ENCODE measurements at regions not wholly inside any gene's neighbourhood (a gene's known extent, or its start where the extent isn't known, plus 50 kb on each side); places are given as distances from the start of the nearest gene placed in this dataset.

- FAIRE-seq = no peak
- ATAC-seq = no peak
- CTCF ChIA-PET = no interaction called here
- Histone ChIP-seq H3K27ac (no peak overlapping the region), H3K4me2 (no peak overlapping the region), H3K9me3 (peaks cover 6% of the 10 kb centered on the region; the same call in 1 of the 3 replicates), H3K4me1 (no peaks in the 10 kb centered on the region), H3K4me3 (no peak overlapping the region)
- 86% methylated on average over 1 of the region's 1 CpG for WGBS (ENCODE audit: missing lambda C conversion rate)
- POLR2A ChIA-PET = no interaction called here
- TF ChIP-seq PHF8 (IDR thresholded peaks at IDR 0.05; ENCODE audit: borderline replicate concordance, low read depth) (no peak), ESRRA (IDR thresholded peaks at IDR 0.05; ENCODE audit: borderline replicate concordance, low read length) (no peak), RNF2 (IDR thresholded peaks at IDR 0.05; ENCODE audit: borderline replicate concordance, low read depth) (no peak), EHF (CRISPR knock-in tag; IDR thresholded peaks at IDR 0.05) (no peak), TP53 (CRISPR knock-in tag; IDR thresholded peaks at IDR 0.05) (no peak), MAZ (IDR thresholded peaks at IDR 0.05; ENCODE audit: borderline replicate concordance, low read depth, low read length) (no peak)
- TF ChIP-seq, protein P1, sequence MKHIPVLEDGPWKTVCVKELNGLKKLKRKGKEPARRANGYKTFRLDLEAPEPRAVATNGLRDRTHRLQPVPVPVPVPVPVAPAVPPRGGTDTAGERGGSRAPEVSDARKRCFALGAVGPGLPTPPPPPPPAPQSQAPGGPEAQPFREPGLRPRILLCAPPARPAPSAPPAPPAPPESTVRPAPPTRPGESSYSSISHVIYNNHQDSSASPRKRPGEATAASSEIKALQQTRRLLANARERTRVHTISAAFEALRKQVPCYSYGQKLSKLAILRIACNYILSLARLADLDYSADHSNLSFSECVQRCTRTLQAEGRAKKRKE (CRISPR knock-in tag; IDR thresholded peaks at IDR 0.05; ENCODE audit: low read depth) = no peak
- no peak for DNase-seq (ENCODE audit: low read depth in 1 of 2, low spot score in 1 of 2)
Measured at GRCh38 chr9:115764645-115765044, 388.9 kb upstream of the PAPPA start.

DNA sequence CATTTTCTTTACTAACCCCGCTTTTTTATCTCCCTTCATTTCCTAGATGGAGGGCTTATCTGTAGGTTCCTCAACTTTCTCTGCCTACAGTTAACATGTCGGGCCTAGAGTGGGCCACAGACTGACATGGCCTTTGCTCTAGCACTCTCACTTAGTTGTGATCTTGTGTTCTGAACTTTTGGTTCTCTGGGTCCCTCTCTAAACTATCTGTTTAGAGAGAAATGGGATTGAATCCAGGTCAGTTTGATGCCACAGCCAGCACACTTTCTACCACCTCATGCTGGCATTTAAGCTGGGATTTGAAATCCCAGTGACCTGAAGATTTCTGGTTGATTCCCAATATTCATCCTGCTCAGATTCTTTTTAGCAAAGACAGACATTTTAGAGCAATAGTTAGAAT is 388.5 kb upstream of the PAPPA start:
- TF ChIP-seq EHMT2 (IDR thresholded peaks at IDR 0.05; ENCODE audit: low read depth) (no peak), FOSB (CRISPR knock-in tag; IDR thresholded peaks at IDR 0.05) (no peak), CEBPB (IDR thresholded peaks at IDR 0.05) (no peak), REST (IDR thresholded peaks at IDR 0.05) (no peak), BCL3 (IDR thresholded peaks at IDR 0.05) (no peak), ZSCAN20 (CRISPR knock-in tag; IDR thresholded peaks at IDR 0.05) (no peak)
- TF ChIP-seq, protein P2, sequence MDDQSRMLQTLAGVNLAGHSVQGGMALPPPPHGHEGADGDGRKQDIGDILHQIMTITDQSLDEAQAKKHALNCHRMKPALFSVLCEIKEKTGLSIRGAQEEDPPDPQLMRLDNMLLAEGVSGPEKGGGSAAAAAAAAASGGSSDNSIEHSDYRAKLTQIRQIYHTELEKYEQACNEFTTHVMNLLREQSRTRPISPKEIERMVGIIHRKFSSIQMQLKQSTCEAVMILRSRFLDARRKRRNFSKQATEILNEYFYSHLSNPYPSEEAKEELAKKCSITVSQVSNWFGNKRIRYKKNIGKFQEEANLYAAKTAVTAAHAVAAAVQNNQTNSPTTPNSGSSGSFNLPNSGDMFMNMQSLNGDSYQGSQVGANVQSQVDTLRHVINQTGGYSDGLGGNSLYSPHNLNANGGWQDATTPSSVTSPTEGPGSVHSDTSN (IDR thresholded peaks at IDR 0.05) = no peak
- no peak for FAIRE-seq
- WGBS (ENCODE audit: missing lambda C conversion rate) = 74% methylated on average over 2 of the region's 2 CpGs

DNA sequence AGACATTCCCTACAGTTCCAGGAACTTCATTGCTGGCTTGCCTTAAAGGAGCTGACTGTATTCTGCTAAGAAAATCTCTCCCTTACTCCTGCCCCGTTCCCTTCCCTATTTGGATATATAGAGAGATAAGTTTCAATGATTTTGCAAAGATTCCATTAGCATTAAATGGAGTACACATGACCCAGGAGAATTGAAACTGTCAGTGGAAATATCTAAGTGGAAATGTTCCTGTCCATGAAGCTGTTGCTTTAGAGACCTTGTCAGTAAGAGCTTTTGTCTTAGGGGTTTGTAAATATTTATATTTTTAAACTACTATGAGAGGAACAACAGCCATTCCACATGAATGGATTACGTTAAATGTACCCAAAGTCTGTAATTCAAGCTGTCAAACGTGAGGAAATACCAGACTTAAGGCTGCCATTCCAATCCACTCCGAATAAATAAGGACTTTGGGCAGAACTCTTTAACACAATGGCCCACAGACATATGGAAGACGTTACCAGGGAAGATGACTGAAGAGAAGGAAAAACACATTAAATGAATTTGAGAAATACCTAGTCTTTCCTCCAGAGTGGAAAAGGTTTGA is 387.1 kb upstream of the PAPPA start:
- ChIA-PET CTCF (interaction anchor here (1.1 to 1.8 kb wide), 3 partner anchors 10 to 395 kb away, joined by 3 to 7 read pairs (median 4); no protein-coding TSS in a partner anchor), POLR2A (interaction anchor here (1.4 kb wide), 1 partner anchor 94 kb away, joined by 3 read pairs; no protein-coding TSS in a partner anchor)
- FAIRE-seq (no peak), ATAC-seq (no peak), DNase-seq (ENCODE audit: low read depth in 1 of 2, low spot score in 1 of 2) (no peak)
- Histone ChIP-seq H3K4me2 (no peak overlapping the region), H3K9me3 (peaks cover 6% of the 10 kb centered on the region; the same call in 1 of the 3 replicates), H3K4me3 (no peak overlapping the region), H3K27ac (no peak overlapping the region), H3K4me1 (no peaks in the 10 kb centered on the region)
- WGBS (ENCODE audit: missing lambda C conversion rate) = 66% methylated on average over 5 of the region's 5 CpGs
- TF ChIP-seq, protein P1 (CRISPR knock-in tag; IDR thresholded peaks at IDR 0.05; ENCODE audit: low read depth) = no peak
- TF ChIP-seq, protein P2 (IDR thresholded peaks at IDR 0.05) = no peak
- TF ChIP-seq ESRRA (IDR thresholded peaks at IDR 0.05; ENCODE audit: borderline replicate concordance, low read length) (no peak), TFCP2L1 (CRISPR knock-in tag; IDR thresholded peaks at IDR 0.05) (no peak), MAX (IDR thresholded peaks at IDR 0.05) (no peak)

More for the DNA sequence above, 388.5 kb upstream of the PAPPA start:
- Histone ChIP-seq H3K9me3 (peaks cover 6% of the 10 kb centered on the region; the same call in 1 of the 3 replicates), H3K4me3 (no peak overlapping the region), H3K4me2 (no peak overlapping the region), H3K27ac (peak overlapping the region in 1 of 2 experiments; percentile 2; a peak in 1 of 6 replicates), H3K4me1 (no peaks in the 10 kb centered on the region)
- CTCF ChIA-PET = interaction anchor here (1.2 kb wide), 1 partner anchor 171 kb away, joined by 7 read pairs; no protein-coding TSS in a partner anchor
- ATAC-seq (no peak), DNase-seq (ENCODE audit: low read depth in 1 of 2, low spot score in 1 of 2) (no peak)
- POLR2A ChIA-PET = no interaction called here
